Liver (tissue), 3 donors: ENCODE measurements at regions not wholly inside any gene's neighbourhood (a gene's known extent, or its start where the extent isn't known, plus 50 kb on each side); places are given as distances from the start of the nearest gene placed in this dataset.

Source experiments
- CTCF ChIP-seq: fragments of 150-350 bp; IDR thresholded peaks from 2 replicates; pipeline ENCODE4 v1.5.1; 2017; ENCODE audit warnings: improper control_type of control experiment, low read depth, low read length; ENCODE audit not compliant: missing input control
- JUND ChIP-seq, 2 donors: IDR thresholded peaks; 2 replicates each; pipeline ENCODE4 v1.6.1; 2016; ENCODE audit warnings: antibody characterized with exemption in 2 of 2
- RAD21 ChIP-seq, 2 donors: IDR thresholded peaks; 2 replicates each; pipeline ENCODE4 v1.6.1; 2016; ENCODE audit warnings: antibody characterized with exemption in 2 of 2, mild to moderate bottlenecking in 2 of 2
- donor health status: healthy.
- donor health status: healthy.

DNA sequence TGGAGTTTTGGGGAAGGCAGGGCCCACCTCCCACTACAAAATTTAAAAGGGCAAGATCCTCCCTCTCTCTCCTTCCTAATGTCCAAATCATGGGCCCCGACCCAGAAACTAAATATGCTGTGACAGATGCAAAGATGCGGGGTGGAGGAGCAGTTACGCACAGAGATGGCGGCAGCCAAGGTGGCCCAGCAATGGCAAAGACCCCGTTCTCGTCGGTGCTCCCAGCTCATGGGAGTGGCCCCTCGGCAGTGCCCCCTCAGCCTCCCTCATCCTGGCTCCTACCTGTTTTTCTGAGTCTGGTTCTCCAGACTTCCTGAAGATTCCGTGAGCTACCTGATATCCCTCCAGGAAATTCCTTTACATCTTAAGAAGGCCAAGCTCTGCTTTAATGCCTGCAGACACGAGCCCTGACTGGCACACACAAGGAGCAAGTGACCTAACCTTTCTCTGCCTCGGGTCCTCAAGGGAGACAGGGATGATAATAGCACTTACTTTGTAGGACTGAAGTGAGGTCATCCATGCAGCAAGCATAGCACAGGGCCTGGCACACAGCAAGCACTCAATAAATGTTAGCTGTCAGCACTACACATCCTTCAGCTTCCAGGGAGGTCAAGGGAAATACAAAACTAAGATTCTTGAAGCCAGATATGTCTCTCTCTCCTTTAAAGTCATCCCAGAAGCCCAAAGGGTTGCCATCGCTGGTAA lies 103.5 kb downstream of the LSM3 start:
- TF ChIP-seq CTCF = no peak
- no peak for TF ChIP-seq RAD21 (IDR thresholded peaks at IDR 0.05)
- TF ChIP-seq JUND (IDR thresholded peaks at IDR 0.05) = no peak
